NT2/D1 (cell line): ENCODE measurements at regions not wholly inside any gene's neighbourhood (a gene's known extent, or its start where the extent isn't known, plus 50 kb on each side); places are given as distances from the start of the nearest gene placed in this dataset.

Experiments
- DNase-seq: peaks from one replicate; pipeline ENCODE4 v3.0.0-alpha.2; 2011; ENCODE audit warnings: low read depth, low spot score
- H3K27me3 ChIP-seq: 2 replicates; pipeline ENCODE4 v1.6.0; 2011; ENCODE audit warnings: mild to moderate bottlenecking; ENCODE audit not compliant: insufficient read length, insufficient read depth
- H3K36me3 ChIP-seq: 2 replicates; pipeline ENCODE4 v1.6.1; 2011; ENCODE audit warnings: mild to moderate bottlenecking, low read length, mixed read lengths; ENCODE audit not compliant: insufficient read depth, insufficient read length
- H3K4me1 ChIP-seq: 2 replicates; pipeline ENCODE4 v1.5.1; 2011; ENCODE audit not compliant: insufficient read depth, insufficient read length
- H3K4me3 ChIP-seq: 2 replicates; pipeline ENCODE4 v1.5.1; 2011; ENCODE audit warnings: low read depth; ENCODE audit not compliant: insufficient read length
- H3K9ac ChIP-seq: 2 replicates; pipeline ENCODE4 v1.6.0; 2011; ENCODE audit warnings: low read depth; ENCODE audit not compliant: insufficient read length
- H3K9me3 ChIP-seq: 2 replicates; pipeline ENCODE4 v1.5.1; 2011; ENCODE audit warnings: mild to moderate bottlenecking, low read length; ENCODE audit not compliant: insufficient read depth
- SUZ12 ChIP-seq: IDR thresholded peaks from 2 replicates; pipeline ENCODE4 v1.6.1; 2011; ENCODE audit not compliant: insufficient read length, insufficient read depth; ENCODE audit errors: extremely low read depth
- YY1 ChIP-seq: IDR thresholded peaks from 2 replicates; pipeline ENCODE4 v1.6.1; 2011; ENCODE audit not compliant: insufficient read length, insufficient read depth
- ZNF274 ChIP-seq: IDR thresholded peaks from 2 replicates; pipeline ENCODE4 v1.6.1; 2011; ENCODE audit warnings: mild to moderate bottlenecking, low read depth, low read length

DNA sequence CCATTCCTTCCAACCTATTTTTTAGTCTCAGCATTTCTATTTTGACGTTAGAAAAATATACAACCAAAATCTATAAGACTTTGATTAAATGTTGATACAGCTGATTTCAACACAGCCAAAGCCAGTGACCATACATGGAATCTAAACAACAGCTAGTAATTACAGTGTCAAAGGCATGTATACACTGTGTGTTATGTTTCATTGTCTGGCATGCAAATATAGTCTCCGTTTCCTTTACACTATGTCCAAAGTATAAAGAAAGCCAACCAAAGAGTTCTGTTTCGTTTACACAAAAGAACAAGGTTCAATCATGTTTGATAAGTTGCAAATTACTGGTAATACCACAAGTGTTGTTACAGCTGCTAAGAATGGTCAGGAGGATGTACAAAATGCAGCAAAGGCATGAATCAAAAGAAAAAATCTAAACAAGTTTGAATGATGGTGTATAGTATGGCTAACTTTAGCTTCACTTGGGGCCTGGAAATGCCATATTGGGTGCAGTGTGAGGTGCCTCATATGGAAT, 268.3 kb upstream of the FERD3L start:
- no peaks in the 10 kb centered on the region for H3K27me3 ChIP-seq
- H3K4me3 ChIP-seq, result no peak overlapping the region
- H3K4me1 ChIP-seq, result no peaks in the 10 kb centered on the region
- TF ChIP-seq ZNF274, result no peak
- no peak for TF ChIP-seq YY1
- TF ChIP-seq SUZ12, result no peak
- H3K9me3 ChIP-seq, result no peaks in the 10 kb centered on the region
- H3K36me3 ChIP-seq, result no peaks in the 10 kb centered on the region
- no peak for DNase-seq
- no peak overlapping the region for H3K9ac ChIP-seq

DNA sequence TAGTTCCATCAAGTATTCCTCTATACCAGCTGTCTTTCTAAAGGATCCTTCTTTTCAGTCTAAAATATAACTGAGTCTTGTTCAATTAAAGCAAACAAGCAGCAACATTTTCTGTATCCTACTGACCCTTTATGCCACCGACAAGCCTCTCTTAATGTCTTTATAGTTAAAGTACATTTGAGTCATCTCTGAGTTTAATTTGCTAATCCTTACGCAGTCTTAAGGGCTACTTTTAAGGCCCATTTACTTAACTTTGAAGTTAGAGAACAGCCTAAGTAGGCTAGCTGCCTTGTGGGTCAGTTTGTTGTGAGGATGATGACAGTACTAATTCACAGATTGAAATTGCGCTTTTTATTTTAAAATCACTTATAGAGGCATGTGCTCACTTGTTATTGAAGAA, 265.5 kb upstream of the FERD3L start:
- H3K27me3 ChIP-seq, result no peaks in the 10 kb centered on the region
- H3K4me3 ChIP-seq, result no peak overlapping the region
- H3K9ac ChIP-seq, result no peak overlapping the region
- TF ChIP-seq SUZ12 (no peak), YY1 (no peak), ZNF274 (no peak)
- H3K4me1 ChIP-seq, result no peaks in the 10 kb centered on the region
- no peak for DNase-seq
- H3K36me3 ChIP-seq, result no peaks in the 10 kb centered on the region
- no peaks in the 10 kb centered on the region for H3K9me3 ChIP-seq

GRCh38 chr7:19410106-19410505, 264.9 kb upstream of the FERD3L start:
- Histone ChIP-seq H3K9ac (no peak overlapping the region), H3K27me3 (no peaks in the 10 kb centered on the region), H3K4me1 (no peaks in the 10 kb centered on the region), H3K9me3 (no peaks in the 10 kb centered on the region), H3K36me3 (no peaks in the 10 kb centered on the region), H3K4me3 (no peak overlapping the region)
- TF ChIP-seq SUZ12 (no peak), ZNF274 (no peak), YY1 (no peak)
- no peak for DNase-seq

DNA sequence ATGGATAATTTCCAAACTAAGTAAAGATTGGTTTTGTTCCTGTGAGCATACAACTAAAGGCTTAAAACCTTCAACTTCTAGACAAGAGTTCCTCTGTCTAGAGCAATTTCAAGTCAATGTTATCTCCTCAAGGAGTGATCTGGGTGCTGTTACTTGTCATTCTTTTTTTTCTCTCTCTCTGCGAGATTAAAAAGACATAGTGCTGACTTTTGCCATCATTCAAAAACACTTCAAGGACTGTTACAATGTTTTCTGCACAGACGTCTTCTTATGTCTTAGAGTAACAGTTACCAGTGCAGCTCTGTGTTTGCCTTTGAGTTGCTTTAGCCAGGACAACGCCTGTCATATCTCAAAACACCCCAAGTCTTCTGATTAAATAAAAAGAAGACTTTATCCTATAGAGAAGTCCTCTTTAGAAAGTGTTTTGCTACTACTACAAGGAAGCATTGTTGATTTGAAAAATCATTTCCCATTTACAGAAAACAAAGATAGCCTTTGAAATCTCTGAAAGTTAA, 263.5 kb upstream of the FERD3L start:
- H3K4me3 ChIP-seq, result no peak overlapping the region

DNA sequence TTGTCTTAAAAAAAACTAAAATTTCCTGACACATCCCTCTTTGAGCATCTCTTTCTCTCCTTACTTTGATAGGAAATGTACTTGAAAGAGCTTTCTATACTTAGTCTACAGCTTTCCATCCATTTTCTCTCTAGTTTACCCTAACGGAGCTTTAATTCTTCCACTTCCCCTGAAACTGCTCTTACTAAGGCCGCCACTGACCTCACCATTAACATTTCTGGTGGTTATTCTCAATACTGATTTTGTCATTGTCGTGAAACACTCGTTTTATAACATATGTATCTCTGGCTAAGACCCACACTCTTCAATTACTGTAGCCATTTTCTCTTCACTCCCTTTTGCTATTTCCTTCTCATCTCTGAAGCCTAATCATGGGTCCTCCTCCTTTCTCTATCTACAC, 262.0 kb upstream of the FERD3L start:
- no peaks in the 10 kb centered on the region for H3K4me1 ChIP-seq
- no peaks in the 10 kb centered on the region for H3K27me3 ChIP-seq
- no peak overlapping the region for H3K4me3 ChIP-seq
- no peak overlapping the region for H3K9ac ChIP-seq
- no peaks in the 10 kb centered on the region for H3K9me3 ChIP-seq
- H3K36me3 ChIP-seq, result no peaks in the 10 kb centered on the region
- TF ChIP-seq SUZ12 (no peak), YY1 (no peak), ZNF274 (no peak)
- DNase-seq, result no peak

More for the DNA sequence above, 263.5 kb upstream of the FERD3L start:
- Histone ChIP-seq H3K36me3 (no peaks in the 10 kb centered on the region), H3K4me1 (no peaks in the 10 kb centered on the region), H3K9ac (no peak overlapping the region), H3K9me3 (no peaks in the 10 kb centered on the region), H3K27me3 (no peaks in the 10 kb centered on the region)
- DNase-seq, result no peak
- TF ChIP-seq ZNF274 (no peak), YY1 (no peak), SUZ12 (no peak)

DNA sequence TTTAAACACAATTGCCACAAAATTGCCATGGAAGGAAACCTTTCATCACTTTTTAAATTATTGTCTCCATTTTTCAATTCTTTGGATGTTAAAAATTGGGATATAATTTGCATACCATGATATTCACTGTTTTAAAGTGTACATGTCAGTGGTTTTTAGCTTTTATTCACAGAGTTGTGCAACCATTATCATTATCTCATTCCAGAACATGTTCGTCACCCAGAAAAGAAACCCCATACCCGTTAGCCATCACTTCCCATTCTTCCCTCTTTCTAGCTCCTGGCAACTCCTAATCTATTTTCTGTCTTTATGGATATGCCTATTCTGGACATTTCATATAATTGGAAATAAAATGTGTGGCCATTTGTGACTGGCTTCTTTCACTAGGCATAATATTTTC, 260.3 kb upstream of the FERD3L start:
- H3K4me3 ChIP-seq, result no peak overlapping the region

DNA sequence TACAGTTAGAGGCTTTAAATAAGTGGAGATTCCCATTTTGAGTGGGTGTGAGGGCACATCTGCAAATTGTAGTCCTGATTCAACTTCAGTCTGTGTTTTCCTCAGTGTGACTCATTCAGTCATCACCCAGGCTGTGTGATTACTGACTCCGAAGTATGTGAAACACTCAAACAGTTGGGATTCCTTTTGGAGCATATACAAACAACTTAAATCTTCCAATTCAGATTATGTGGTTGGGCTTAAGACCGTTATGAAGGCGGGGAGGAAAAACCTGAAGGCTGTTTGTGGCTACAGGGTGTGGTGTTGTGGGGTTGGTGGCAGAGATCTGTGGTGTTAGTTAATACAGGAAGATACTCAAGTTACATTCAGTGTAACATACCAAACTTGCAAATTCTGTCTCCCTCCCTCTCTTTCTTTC, 259.7 kb upstream of the FERD3L start:
- Histone ChIP-seq H3K9me3 (no peaks in the 10 kb centered on the region), H3K4me3 (no peak overlapping the region), H3K36me3 (no peaks in the 10 kb centered on the region), H3K4me1 (no peaks in the 10 kb centered on the region), H3K9ac (no peak overlapping the region), H3K27me3 (no peaks in the 10 kb centered on the region)
- DNase-seq, result peak; percentile 43
- TF ChIP-seq ZNF274, result no peak
- no peak for TF ChIP-seq YY1
- TF ChIP-seq SUZ12, result no peak

More for the DNA sequence above, 260.3 kb upstream of the FERD3L start:
- Histone ChIP-seq H3K36me3 (no peaks in the 10 kb centered on the region), H3K9ac (no peak overlapping the region), H3K9me3 (no peaks in the 10 kb centered on the region), H3K4me1 (no peaks in the 10 kb centered on the region), H3K27me3 (no peaks in the 10 kb centered on the region)
- TF ChIP-seq SUZ12 (no peak), ZNF274 (no peak), YY1 (no peak)
- no peak for DNase-seq

GRCh38 chr7:19403691-19404090, 258.5 kb upstream of the FERD3L start:
- Histone ChIP-seq H3K4me3 (no peak overlapping the region), H3K4me1 (no peaks in the 10 kb centered on the region), H3K36me3 (no peaks in the 10 kb centered on the region), H3K9ac (no peak overlapping the region), H3K27me3 (no peaks in the 10 kb centered on the region), H3K9me3 (no peaks in the 10 kb centered on the region)
- TF ChIP-seq ZNF274 (no peak), YY1 (no peak), SUZ12 (no peak)
- no peak for DNase-seq
